OCI-LY7 (cell line): ENCODE measurements at regions not wholly inside any gene's neighbourhood (a gene's known extent, or its start where the extent isn't known, plus 50 kb on each side); places are given as distances from the start of the nearest gene placed in this dataset.

Experiments
- BruUV-seq: library from RNA; stranded (reverse); fragments of 400-500 nt; replicated peaks from 2 replicates; lab custom pipeline; 2021; lab: Mats Ljungman, UMichigan
- CTCF ChIA-PET: fragments of 300-600 bp; sonication (Branson Sonifier 250); formaldehyde crosslinking; loops from one replicate; lab custom pipeline; 2022; ENCODE audit warnings: antibody characterized with exemption; ENCODE audit not compliant: unreplicated experiment; lab: Charles Lee
- POLR2A ChIA-PET: fragments of 300-600 bp; sonication (Branson Sonifier 250); formaldehyde crosslinking; loops from one replicate; lab custom pipeline; 2022; ENCODE audit warnings: antibody characterized with exemption; lab: Charles Lee
- DNase-seq: peaks from one replicate; pipeline ENCODE4 v3.0.0-alpha.2; 2015; ENCODE audit warnings: low spot score
- H2AFZ ChIP-seq: fragments of 200-600 bp; sonication (generic), shearing (Covaris generic); 2 replicates; pipeline ENCODE4 v1.6.1; 2014; ENCODE audit warnings: mild to moderate bottlenecking, antibody characterized with exemption, low read length, moderate library complexity
- H3K27ac ChIP-seq: fragments of 200-600 bp; sonication (generic); 2 replicates; pipeline ENCODE4 v1.5.1; 2014; ENCODE audit warnings: mixed run types, low read depth, mild to moderate bottlenecking, moderate library complexity, low read length, inconsistent platforms; ENCODE audit not compliant: poor library complexity, severe bottlenecking
- H3K36me3 ChIP-seq: fragments of 200-600 bp; sonication (generic); 2 replicates; pipeline ENCODE4 v1.6.1; 2014; ENCODE audit warnings: mild to moderate bottlenecking, antibody characterized with exemption, low read length, moderate library complexity, mixed read lengths; ENCODE audit not compliant: insufficient read depth
- H3K4me1 ChIP-seq: fragments of 200-600 bp; sonication (generic); 2 replicates; pipeline ENCODE4 v1.5.1; 2014; ENCODE audit warnings: mild to moderate bottlenecking, low read length; ENCODE audit not compliant: insufficient read depth, poor library complexity, severe bottlenecking
- H3K4me2 ChIP-seq: fragments of 200-600 bp; sonication (generic); 2 replicates; pipeline ENCODE4 v1.6.1; 2014; ENCODE audit warnings: mild to moderate bottlenecking, low read length
- H3K4me3 ChIP-seq: fragments of 200-600 bp; sonication (generic); 2 replicates; pipeline ENCODE4 v1.5.1; 2014; ENCODE audit warnings: mild to moderate bottlenecking, low read depth, low read length; ENCODE audit not compliant: poor library complexity, severe bottlenecking
- H3K79me2 ChIP-seq: fragments of 200-600 bp; sonication (generic); 2 replicates; pipeline ENCODE4 v1.6.1; 2016; ENCODE audit warnings: low read depth, mild to moderate bottlenecking, low read length, moderate library complexity, mixed read lengths; ENCODE audit not compliant: insufficient read depth
- H3K9me2 ChIP-seq: fragments of 200-600 bp; sonication (generic); 2 replicates; pipeline ENCODE4 v1.6.1; 2016; ENCODE audit warnings: mild to moderate bottlenecking, low read length, mixed read lengths; ENCODE audit not compliant: insufficient read depth
- H3K9me3 ChIP-seq: fragments of 200-600 bp; sonication (generic); 2 replicates; pipeline ENCODE4 v1.6.1; 2014; ENCODE audit warnings: mild to moderate bottlenecking, mixed run types, low read length, mixed read lengths
- H4K20me1 ChIP-seq: fragments of 200-600 bp; sonication (generic); 2 replicates; pipeline ENCODE4 v1.6.1; 2014; ENCODE audit warnings: mild to moderate bottlenecking, antibody characterized with exemption, low read length, moderate library complexity, mixed read lengths; ENCODE audit not compliant: insufficient read depth
- EZH2phosphoT487 ChIP-seq: fragments of 200-600 bp; sonication (generic); IDR thresholded peaks from 2 replicates; pipeline ENCODE4 v1.6.1; 2018; ENCODE audit warnings: low read depth, borderline replicate concordance, mild to moderate bottlenecking, mixed run types, antibody characterized with exemption, low read length, moderate library complexity, mixed read lengths
- intact Hi-C: fragments of 100-400 bp; cut with micrococcal nuclease; formaldehyde crosslinking; loops from one replicate; pipeline ENCODE4 v1.10.0; 2022; ENCODE audit not compliant: unreplicated experiment
- TF ChIP-seq, protein P1 (sequence below): fragments of 200-600 bp; sonication (generic); conservative IDR thresholded peaks from 2 replicates; pipeline ENCODE4 v1.5.1; 2014; ENCODE audit warnings: mild to moderate bottlenecking, antibody characterized with exemption, low read length, moderate library complexity, mixed read lengths

DNA sequence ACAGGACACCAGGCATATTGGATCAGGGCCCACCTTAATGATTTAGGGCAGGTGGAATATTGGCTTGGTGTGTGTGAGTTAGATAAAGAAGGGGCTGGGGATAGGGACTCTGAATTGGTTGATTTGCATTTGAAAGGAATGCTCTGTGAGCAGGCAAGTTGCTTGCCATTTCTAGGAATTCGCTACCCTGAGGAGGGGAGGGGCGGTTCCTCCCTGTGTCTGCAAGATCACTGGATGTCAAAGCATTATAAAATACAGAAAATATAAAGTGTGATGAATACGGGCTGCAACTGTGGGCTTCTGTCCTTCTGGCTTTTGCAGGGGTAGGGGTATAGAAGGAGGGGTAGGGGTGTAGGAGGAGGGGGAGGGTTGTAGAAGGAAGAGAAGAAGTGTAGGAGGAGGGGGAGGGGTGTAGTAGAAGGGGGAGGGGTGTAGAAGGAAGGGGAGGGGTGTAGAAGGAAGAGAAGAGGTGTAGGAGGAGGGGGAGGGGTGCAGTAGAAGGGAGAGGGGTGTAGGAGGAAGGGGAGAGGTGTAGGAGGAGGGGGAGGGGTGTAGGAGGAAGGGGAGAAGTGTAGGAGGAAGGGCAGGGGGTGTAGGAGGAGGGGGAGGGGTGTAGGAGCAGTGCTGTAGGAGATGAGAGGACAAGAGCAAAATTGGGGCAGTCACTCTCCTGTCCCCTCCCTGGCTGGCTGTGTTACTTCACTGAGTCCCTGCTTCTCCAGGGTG, 238.0 kb upstream of the COPS8 start:
- H3K79me2 ChIP-seq: no peaks in the 10 kb centered on the region
- no peak overlapping the region for H3K27ac ChIP-seq
- no peaks in the 10 kb centered on the region for H3K36me3 ChIP-seq
- CTCF ChIA-PET: no interaction called here
- intact Hi-C loops: no loop called here
- POLR2A ChIA-PET: no interaction called here
- TF ChIP-seq EZH2phosphoT487: no peak
- TF ChIP-seq, protein P1, sequence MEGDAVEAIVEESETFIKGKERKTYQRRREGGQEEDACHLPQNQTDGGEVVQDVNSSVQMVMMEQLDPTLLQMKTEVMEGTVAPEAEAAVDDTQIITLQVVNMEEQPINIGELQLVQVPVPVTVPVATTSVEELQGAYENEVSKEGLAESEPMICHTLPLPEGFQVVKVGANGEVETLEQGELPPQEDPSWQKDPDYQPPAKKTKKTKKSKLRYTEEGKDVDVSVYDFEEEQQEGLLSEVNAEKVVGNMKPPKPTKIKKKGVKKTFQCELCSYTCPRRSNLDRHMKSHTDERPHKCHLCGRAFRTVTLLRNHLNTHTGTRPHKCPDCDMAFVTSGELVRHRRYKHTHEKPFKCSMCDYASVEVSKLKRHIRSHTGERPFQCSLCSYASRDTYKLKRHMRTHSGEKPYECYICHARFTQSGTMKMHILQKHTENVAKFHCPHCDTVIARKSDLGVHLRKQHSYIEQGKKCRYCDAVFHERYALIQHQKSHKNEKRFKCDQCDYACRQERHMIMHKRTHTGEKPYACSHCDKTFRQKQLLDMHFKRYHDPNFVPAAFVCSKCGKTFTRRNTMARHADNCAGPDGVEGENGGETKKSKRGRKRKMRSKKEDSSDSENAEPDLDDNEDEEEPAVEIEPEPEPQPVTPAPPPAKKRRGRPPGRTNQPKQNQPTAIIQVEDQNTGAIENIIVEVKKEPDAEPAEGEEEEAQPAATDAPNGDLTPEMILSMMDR: no peak
- H2AFZ ChIP-seq: no peak overlapping the region
- no peak for DNase-seq
- H3K9me3 ChIP-seq: no peaks in the 10 kb centered on the region
- BruUV-seq: no TSS peak
- no peak overlapping the region for H3K4me3 ChIP-seq
- no peak overlapping the region for H3K4me2 ChIP-seq
- H4K20me1 ChIP-seq: no peaks in the 10 kb centered on the region
- H3K9me2 ChIP-seq: no peaks in the 10 kb centered on the region
- no peaks in the 10 kb centered on the region for H3K4me1 ChIP-seq

DNA sequence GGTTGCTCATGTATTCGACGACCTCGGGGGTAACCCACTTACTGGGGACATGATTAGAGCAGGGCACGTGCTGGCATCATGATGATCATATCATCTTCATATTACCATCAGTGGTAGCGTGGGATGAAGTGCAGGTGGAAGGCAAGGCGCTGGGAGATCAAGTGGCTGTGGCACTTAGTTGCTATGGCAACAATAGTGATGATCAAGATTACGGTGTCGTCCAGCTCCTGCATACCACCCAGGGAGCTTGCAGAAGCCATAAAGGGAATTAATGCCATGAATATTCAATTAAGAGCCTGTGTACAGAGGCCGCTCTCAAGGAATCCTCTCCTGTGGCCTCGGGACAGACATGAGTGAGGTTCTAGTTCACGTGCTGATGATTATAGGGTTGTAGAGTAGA, 237.2 kb upstream of the COPS8 start:
- H3K9me2 ChIP-seq: no peaks in the 10 kb centered on the region
- no TSS peak for BruUV-seq
- no peak overlapping the region for H3K4me3 ChIP-seq
- H4K20me1 ChIP-seq: no peaks in the 10 kb centered on the region
- intact Hi-C loops: no loop called here
- H3K27ac ChIP-seq: no peak overlapping the region
- TF ChIP-seq, protein P1: no peak
- TF ChIP-seq EZH2phosphoT487: no peak
- no peaks in the 10 kb centered on the region for H3K36me3 ChIP-seq
- POLR2A ChIA-PET: no interaction called here
- CTCF ChIA-PET: no interaction called here
- no peaks in the 10 kb centered on the region for H3K4me1 ChIP-seq
- no peak for DNase-seq
- H3K4me2 ChIP-seq: no peak overlapping the region
- no peaks in the 10 kb centered on the region for H3K9me3 ChIP-seq
- H3K79me2 ChIP-seq: no peaks in the 10 kb centered on the region
- H2AFZ ChIP-seq: no peak overlapping the region

DNA sequence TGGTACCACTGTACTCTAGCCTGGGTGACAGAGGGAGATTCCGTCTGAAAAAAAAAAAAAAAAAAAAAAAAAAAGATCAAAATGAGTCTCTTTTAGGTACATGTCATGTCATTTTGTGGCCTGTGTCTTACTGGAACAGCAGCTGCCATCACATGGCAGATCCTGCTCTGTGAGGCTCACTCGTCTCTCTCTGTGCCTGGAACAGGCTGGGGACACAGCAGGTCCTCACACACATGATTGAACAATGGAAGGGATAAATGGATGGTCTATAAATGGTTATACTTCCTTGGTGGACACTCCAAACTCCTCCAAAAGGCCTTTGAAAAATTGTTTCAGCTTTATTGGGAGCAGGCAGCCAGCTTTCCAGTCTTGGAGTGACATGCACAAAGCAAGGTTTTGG, 236.2 kb upstream of the COPS8 start:
- POLR2A ChIA-PET: no interaction called here
- CTCF ChIA-PET: no interaction called here
- Histone ChIP-seq H2AFZ (no peak overlapping the region), H4K20me1 (no peaks in the 10 kb centered on the region), H3K4me2 (no peak overlapping the region), H3K9me2 (no peaks in the 10 kb centered on the region), H3K4me3 (no peak overlapping the region), H3K27ac (no peak overlapping the region), H3K79me2 (no peaks in the 10 kb centered on the region), H3K36me3 (no peaks in the 10 kb centered on the region), H3K4me1 (no peaks in the 10 kb centered on the region), H3K9me3 (no peaks in the 10 kb centered on the region)
- intact Hi-C loops: no loop called here
- TF ChIP-seq, protein P1: no peak
- no peak for TF ChIP-seq EZH2phosphoT487
- no TSS peak for BruUV-seq
- no peak for DNase-seq
